MCF 10A (cell line): ENCODE measurements at regions not wholly inside any gene's neighbourhood (a gene's known extent, or its start where the extent isn't known, plus 50 kb on each side); places are given as distances from the start of the nearest gene placed in this dataset.

ENCODE experiments used
- BruUV-seq: library from RNA; stranded (reverse); fragments of 400-500 nt; replicated peaks from 2 replicates; lab custom pipeline; 2021; lab: Mats Ljungman, UMichigan
- CTCF ChIA-PET: fragments of 300-600 bp; sonication (Branson Sonifier 250); formaldehyde crosslinking; extraction: SDS; loops from one replicate; lab custom pipeline; 2021; ENCODE audit warnings: antibody characterized with exemption, inconsistent platforms; lab: Yijun Ruan, JAX
- POLR2A ChIA-PET: fragments of 300-600, 350-650 bp; sonication (Branson Sonifier 250); formaldehyde crosslinking; extraction: SDS; loops from one replicate; lab custom pipeline; 2020; ENCODE audit warnings: antibody characterized with exemption, inconsistent platforms; lab: Yijun Ruan, JAX
- DNase-seq: peaks from one replicate; pipeline ENCODE4 v3.0.0-alpha.2; 2018; ENCODE audit not compliant: unreplicated experiment
- H3K27ac Mint-ChIP-seq: one replicate; pipeline ENCODE4 v1.8.0; 2022; ENCODE audit warnings: mild to moderate bottlenecking, low read depth, mixed read lengths; ENCODE audit not compliant: unreplicated experiment
- H3K27me3 Mint-ChIP-seq: one replicate; pipeline ENCODE4 v1.8.0; 2022; ENCODE audit warnings: mixed read lengths; ENCODE audit not compliant: insufficient read depth, unreplicated experiment
- H3K36me3 Mint-ChIP-seq: one replicate; pipeline ENCODE4 v1.8.0; 2022; ENCODE audit warnings: mild to moderate bottlenecking, moderate library complexity, mixed read lengths; ENCODE audit not compliant: insufficient read depth, unreplicated experiment
- H3K4me1 Mint-ChIP-seq: one replicate; pipeline ENCODE4 v1.8.0; 2022; ENCODE audit warnings: mixed read lengths; ENCODE audit not compliant: insufficient read depth, unreplicated experiment
- H3K4me3 Mint-ChIP-seq: one replicate; pipeline ENCODE4 v1.8.0; 2022; ENCODE audit warnings: mild to moderate bottlenecking, moderate library complexity, mixed read lengths; ENCODE audit not compliant: unreplicated experiment
- H3K9me3 Mint-ChIP-seq: one replicate; pipeline ENCODE4 v1.8.0; 2022; ENCODE audit warnings: mixed read lengths; ENCODE audit not compliant: unreplicated experiment
- CTCF ChIP-seq: fragments of 200-600 bp; IDR thresholded peaks from one replicate; pipeline ENCODE4 v1.8.0; 2022; ENCODE audit warnings: antibody characterized with exemption, mild to moderate bottlenecking; ENCODE audit not compliant: unreplicated experiment
- intact Hi-C: fragments of 100-400 bp; cut with micrococcal nuclease; formaldehyde crosslinking; loops from 2 replicates; pipeline ENCODE4 v1.14.1; 2022

DNA sequence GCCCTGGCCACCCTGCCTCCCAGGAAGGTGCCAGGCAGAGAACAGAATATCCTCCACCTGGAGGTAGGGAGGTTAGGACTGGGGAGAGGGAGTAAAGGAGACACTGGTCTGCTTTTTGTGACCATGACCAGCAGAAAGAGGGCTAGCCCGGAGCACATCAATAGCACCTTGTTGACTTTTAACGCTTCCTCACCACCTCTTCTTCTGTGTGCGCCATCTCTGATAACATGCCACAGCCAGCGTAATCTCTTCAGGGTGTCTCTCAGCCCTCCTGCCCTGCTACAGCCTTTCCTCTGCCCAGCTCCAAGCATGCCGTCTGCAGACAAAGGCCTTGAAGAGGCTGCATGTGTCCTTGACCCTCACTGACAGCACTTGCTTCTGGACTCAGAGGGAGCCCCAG lies 50.9 kb upstream of the GJA5 start:
- BruUV-seq: no TSS peak
- ChIA-PET POLR2A (no interaction called here), CTCF (interaction anchor here (1.3 kb wide), 1 partner anchor 81 kb away, joined by 3 read pairs; no protein-coding TSS in a partner anchor)
- H3K27ac Mint-ChIP-seq: no peak overlapping the region
- no peak for TF ChIP-seq CTCF
- no peak overlapping the region for H3K4me3 Mint-ChIP-seq
- peaks cover 10% of the 10 kb centered on the region for H3K4me1 Mint-ChIP-seq
- H3K27me3 Mint-ChIP-seq: no peaks in the 10 kb centered on the region
- intact Hi-C loops: no loop called here
- no peaks in the 10 kb centered on the region for H3K36me3 Mint-ChIP-seq
- no peaks in the 10 kb centered on the region for H3K9me3 Mint-ChIP-seq
- no peak for DNase-seq

DNA sequence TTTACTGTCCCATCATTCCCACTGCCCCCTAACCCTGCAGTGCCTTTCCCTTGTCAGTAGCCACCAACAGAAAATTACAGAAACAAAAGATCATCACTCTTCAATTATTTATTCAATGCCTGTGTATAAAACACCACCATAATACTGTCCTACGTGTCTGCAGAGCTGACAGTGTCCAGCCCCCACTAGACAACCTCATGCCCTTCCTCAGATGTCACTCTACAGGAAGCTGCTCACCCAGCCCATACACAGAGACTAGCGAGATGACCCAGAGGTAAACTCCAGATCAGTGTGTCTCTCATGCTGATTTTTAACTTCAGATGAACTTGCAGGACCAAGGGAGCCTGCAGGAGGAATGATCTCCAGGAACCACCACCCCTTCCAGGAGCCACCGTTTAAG lies 51.3 kb upstream of the GJA5 start:
- no TSS peak for BruUV-seq
- intact Hi-C loops: no loop called here
- no peaks in the 10 kb centered on the region for H3K27me3 Mint-ChIP-seq
- TF ChIP-seq CTCF: no peak
- POLR2A ChIA-PET: no interaction called here
- no peak overlapping the region for H3K4me3 Mint-ChIP-seq
- peaks cover 10% of the 10 kb centered on the region for H3K4me1 Mint-ChIP-seq
- H3K9me3 Mint-ChIP-seq: no peaks in the 10 kb centered on the region
- CTCF ChIA-PET: interaction anchor here (0.5 to 2.3 kb wide), 2 partner anchors 10 to 57 kb away, joined by 3 to 6 read pairs; no protein-coding TSS in a partner anchor
- no peak overlapping the region for H3K27ac Mint-ChIP-seq
- DNase-seq: no peak
- H3K36me3 Mint-ChIP-seq: no peaks in the 10 kb centered on the region

DNA sequence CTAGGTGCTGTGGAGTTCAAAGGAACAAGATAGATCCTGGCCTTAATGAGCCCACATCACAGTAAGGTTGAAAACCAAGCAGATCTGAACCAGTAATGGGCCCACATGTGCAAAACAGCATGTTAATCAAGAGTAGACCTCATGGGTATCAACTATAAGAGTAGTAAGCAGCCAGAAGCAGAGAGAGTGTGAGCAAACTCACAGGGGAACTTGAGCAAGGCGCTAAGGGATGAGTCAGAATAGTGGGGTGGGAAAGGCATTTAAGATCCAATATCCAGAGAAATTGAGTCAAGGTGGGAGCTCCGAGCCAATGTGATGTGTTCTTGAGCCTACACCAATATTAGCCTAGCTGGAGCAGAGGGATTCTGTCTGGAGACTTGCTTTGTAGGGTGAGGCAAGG lies 52.4 kb upstream of the GJA5 start:
- BruUV-seq: no TSS peak
- H3K27ac Mint-ChIP-seq: no peak overlapping the region
- H3K4me3 Mint-ChIP-seq: no peak overlapping the region
- H3K36me3 Mint-ChIP-seq: no peaks in the 10 kb centered on the region
- intact Hi-C loops: no loop called here
- ChIA-PET POLR2A (interaction anchor here (0.7 to 1.0 kb wide), 2 partner anchors 9 to 13 kb away, joined by 3 read pairs; no protein-coding TSS in a partner anchor), CTCF (interaction anchor here (0.6 to 2.3 kb wide), 2 partner anchors 9 to 492 kb away, joined by 3 to 6 read pairs; no protein-coding TSS in a partner anchor)
- no peak for DNase-seq
- no peak for TF ChIP-seq CTCF
- H3K27me3 Mint-ChIP-seq: no peaks in the 10 kb centered on the region
- peaks cover under 1% of the 10 kb centered on the region for H3K4me1 Mint-ChIP-seq
- H3K9me3 Mint-ChIP-seq: no peaks in the 10 kb centered on the region

DNA sequence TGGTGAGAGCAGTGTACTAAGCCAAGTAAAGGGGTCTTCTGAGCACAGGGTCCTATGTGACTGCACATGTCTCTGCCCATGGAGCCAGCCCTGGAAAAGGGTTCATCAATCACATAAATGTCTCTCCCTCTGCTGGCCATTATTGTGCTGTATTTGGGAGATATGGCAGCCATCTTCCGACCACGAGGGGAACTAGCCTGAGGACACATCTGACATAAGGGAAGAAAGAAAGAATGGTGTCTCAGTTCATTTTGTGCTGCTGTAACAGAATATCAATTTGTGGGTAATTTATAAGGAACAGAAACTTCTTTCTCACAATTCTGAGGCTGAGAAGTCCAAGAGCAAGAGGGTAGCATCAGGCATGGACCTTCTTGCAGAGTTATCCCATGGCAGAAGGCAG lies 55.1 kb upstream of the GJA5 start:
- no TSS peak for BruUV-seq
- H3K9me3 Mint-ChIP-seq: no peaks in the 10 kb centered on the region

More for the DNA sequence above, 55.1 kb upstream of the GJA5 start:
- Mint-ChIP-seq H3K27ac (no peak overlapping the region), H3K27me3 (no peaks in the 10 kb centered on the region), H3K4me1 (no peaks in the 10 kb centered on the region), H3K4me3 (no peak overlapping the region), H3K36me3 (no peaks in the 10 kb centered on the region)
- intact Hi-C loops: no loop called here
- ChIA-PET CTCF (no interaction called here), POLR2A (no interaction called here)
- no peak for TF ChIP-seq CTCF
- no peak for DNase-seq
